ENCODE measurements at regions not wholly inside any gene's neighbourhood (a gene's known extent, or its start where the extent isn't known, plus 50 kb on each side); places are given as distances from the start of the nearest gene placed in this dataset.

DNA sequence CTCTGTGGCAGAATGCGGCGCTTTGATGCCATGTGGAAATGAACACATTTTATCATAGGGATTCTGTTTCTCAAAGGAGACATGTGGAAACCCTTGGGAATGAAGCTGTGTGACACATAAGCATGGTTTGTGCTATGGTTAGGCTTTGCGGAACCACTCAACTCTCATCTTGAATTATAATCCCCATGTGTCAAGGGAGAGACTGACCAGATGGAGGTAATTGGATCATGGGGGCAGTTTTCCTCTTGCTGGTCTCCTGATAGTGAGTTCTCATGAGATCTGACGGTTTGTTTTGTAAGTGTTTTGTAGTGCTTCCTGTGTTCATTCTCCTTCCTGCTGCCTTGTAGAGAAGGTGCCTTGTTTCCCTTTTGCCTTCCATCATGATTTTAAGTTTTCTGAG, 1109.2 kb upstream of the ALCAM start:
- TF ChIP-seq, protein P1, sequence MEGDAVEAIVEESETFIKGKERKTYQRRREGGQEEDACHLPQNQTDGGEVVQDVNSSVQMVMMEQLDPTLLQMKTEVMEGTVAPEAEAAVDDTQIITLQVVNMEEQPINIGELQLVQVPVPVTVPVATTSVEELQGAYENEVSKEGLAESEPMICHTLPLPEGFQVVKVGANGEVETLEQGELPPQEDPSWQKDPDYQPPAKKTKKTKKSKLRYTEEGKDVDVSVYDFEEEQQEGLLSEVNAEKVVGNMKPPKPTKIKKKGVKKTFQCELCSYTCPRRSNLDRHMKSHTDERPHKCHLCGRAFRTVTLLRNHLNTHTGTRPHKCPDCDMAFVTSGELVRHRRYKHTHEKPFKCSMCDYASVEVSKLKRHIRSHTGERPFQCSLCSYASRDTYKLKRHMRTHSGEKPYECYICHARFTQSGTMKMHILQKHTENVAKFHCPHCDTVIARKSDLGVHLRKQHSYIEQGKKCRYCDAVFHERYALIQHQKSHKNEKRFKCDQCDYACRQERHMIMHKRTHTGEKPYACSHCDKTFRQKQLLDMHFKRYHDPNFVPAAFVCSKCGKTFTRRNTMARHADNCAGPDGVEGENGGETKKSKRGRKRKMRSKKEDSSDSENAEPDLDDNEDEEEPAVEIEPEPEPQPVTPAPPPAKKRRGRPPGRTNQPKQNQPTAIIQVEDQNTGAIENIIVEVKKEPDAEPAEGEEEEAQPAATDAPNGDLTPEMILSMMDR (IDR thresholded peaks at IDR 0.05; ENCODE audit: low read depth, low read length) = no peak
- TF ChIP-seq, protein P2, sequence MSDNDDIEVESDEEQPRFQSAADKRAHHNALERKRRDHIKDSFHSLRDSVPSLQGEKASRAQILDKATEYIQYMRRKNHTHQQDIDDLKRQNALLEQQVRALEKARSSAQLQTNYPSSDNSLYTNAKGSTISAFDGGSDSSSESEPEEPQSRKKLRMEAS (IDR thresholded peaks at IDR 0.05; ENCODE audit: low read depth, low read length) = no peak

Measured in NB4 (cell line).